Inflammatory macrophage treated with lipopolysaccharide for 1 hour (primary cell): ENCODE measurements at regions not wholly inside any gene's neighbourhood (a gene's known extent, or its start where the extent isn't known, plus 50 kb on each side); places are given as distances from the start of the nearest gene placed in this dataset.
A peak's percentile ranks its signal among the peaks of the same experiment; 100 is the strongest.
"Not testable (repeated sequence)": the region's sequence is repeated elsewhere in the genome, so short reads cannot be mapped to it uniquely, and the experiment has no call there.

Experiments
- DNase-seq, 2 donors: peaks; one replicate each; pipeline ENCODE4 v3.0.0-alpha.2; 2020 to 2022

DNA sequence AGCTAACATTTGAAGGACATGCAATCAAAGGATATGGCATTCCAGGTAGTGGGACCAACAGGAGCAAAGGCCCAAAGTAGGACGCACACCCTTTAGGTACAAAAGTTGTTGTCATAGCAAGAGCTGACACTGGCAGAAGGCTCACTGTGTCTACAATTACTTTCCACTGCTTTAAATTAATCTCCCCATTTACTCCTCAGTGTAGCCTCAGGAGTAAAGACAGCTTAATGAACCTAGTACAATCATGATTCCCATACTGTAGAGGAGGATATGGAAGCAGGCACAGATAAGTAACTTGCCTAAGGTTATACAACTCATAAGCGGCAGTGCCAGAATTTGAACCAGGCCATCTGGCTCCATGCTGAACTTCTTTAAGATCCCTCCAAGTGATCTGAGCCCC is 212.9 kb upstream of the SFSWAP start:
- no peak for DNase-seq

- DNase-seq = peak; percentile 40 to 63
Measured at GRCh38 chr12:131499160-131499863, 211.6 kb upstream of the SFSWAP start.

- no peak for DNase-seq
Measured at GRCh38 chr12:131499864-131500190, 211.1 kb upstream of the SFSWAP start.

DNA sequence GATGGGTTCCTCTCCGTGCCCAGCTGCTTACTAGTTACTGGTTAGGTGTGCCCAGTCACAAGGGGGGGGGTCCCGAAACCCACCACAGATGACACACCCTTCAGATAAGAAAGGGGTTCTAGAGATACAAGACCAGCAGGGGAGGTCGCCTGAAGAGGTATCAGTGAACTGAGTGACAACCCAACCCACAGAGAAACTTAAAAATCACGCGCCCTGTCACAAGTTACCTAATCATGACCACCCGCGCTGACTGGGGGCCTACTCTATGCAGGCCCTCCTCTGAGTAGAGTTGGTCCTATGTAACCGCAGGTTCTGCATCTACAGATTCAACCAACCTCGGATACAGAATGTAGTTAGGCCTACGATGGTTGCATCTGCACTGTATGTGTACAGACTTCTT is 210.3 kb upstream of the SFSWAP start:
- DNase-seq = no peak

GRCh38 chr12:131505561-131505960 is 205.3 kb upstream of the SFSWAP start:
- DNase-seq = no peak

DNA sequence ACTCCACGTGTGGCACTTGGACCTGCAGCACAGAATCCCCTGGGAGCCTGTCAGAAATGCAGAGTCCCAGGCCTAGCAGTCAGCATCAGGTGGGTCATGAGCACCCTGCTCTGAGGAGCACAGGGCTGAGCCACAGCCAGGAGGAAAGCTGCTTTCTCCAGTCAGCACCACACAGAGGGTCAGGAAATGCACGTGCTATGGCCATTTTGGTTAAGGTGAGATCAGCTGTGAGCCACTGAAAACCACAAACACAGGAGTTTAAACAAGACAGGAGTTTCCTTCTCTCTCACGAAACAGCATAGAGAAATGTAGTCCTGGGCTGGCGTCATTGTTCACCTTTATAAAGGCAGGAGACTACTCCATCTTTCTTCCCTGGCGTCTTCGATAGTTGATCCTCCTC is 204.5 kb upstream of the SFSWAP start:
- no peak for DNase-seq

- no peak for DNase-seq
Measured at GRCh38 chr12:131507094-131507493, 203.8 kb upstream of the SFSWAP start.

GRCh38 chr12:131507881-131508280 is 203.0 kb upstream of the SFSWAP start:
- DNase-seq = no peak

GRCh38 chr12:131509701-131510100 is 201.2 kb upstream of the SFSWAP start:
- peak; percentile 54 to 74 for DNase-seq

DNA sequence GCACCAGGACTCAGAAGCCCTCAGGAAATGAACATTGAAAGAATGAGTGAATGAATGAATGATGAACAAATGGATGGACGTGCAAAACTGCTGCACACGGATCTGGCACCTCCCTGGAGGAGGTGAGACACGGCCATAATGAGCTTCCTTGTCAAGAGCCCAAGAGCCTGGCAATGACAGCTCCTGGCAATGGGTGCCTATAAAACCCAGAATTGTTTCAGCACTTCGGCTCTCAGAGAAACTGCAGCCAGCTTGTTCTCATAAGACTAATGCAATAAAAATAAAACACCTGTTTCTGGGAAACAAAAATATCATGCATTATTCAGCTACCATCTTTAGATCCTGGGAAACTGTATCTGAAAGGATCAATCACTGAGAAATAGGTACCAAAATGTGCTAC is 200.5 kb upstream of the SFSWAP start:
- no peak for DNase-seq

- DNase-seq = peak; percentile 84 to 96
Measured at GRCh38 chr12:131511391-131511802, 199.5 kb upstream of the SFSWAP start.

DNA sequence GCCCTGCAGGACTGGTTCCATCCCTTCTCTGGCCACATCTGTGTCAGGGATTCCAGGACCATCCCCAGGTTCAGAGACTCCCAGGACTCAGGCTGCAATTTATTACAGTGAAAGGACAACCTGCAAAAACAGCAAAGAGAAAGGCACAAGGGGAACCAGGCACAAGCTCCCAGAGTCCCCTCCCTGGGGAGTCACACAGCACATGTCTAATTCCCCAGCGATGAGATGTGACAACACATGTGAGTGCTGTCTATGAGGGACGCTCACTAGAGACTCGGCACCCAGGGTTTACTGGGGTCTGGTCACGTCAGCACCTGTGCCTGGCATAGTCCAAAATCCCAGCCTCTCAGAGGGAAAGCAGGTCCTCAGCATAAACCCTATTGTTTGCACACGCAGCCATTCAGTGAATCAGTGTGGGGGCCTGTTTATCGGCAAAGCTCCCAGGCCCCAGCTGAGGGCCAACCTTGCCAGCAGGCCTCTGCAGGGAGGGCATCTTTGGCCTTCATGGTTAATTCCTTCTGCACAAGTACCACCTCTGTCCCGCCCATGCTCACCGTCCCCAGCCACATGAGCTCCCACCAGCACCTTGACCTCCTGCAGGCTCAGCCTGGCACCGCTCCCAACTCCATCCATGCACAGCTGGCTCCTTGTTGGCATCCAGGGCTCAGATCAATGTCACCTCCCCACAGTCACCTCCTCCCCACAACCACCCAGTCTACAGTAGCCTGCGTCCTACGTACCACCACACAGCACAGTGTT is 198.9 kb upstream of the SFSWAP start:
- peak in 1 of 2 donors; percentile 18 for DNase-seq

DNA sequence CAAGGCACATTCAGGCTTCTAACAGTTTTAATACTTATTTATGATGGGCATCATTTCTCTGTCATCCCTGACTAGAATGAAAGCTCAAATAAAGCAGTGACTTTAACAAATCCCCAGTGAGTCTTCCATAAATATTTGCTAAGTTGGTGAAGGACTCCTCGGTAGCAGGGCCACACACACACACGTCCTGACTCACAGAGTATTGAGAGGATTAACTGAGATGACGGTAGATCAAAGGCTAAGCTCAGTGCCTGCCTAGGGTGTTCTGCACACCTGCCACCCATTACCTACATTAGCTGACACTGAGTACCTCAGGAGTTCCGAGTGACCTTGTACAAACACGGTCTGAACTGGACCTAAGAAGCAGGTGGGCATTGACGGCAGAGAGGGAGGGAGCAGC is 197.3 kb upstream of the SFSWAP start:
- no peak for DNase-seq

- DNase-seq = not testable (repeated sequence)
Measured at GRCh38 chr12:131520553-131520952, 190.3 kb upstream of the SFSWAP start.

DNA sequence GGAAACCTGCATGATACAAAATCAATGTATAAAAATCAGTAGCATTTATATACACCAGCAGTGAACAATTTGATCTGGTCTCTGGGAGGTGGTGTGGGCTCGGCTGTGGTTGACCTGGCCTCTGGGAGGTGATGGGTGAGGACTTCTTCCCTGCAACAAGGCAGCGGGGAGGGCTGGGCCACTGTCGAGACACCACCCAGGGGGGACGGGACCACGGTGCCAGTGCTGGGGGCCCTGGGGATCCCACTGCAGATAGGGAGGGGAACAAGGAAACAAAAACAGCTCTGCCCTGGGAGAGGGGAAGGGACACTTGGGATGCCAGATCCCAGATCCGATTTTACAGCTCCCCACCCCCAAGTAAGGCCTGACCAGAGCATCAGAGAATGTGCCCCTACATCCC is 189.6 kb upstream of the SFSWAP start:
- DNase-seq = no peak

DNA sequence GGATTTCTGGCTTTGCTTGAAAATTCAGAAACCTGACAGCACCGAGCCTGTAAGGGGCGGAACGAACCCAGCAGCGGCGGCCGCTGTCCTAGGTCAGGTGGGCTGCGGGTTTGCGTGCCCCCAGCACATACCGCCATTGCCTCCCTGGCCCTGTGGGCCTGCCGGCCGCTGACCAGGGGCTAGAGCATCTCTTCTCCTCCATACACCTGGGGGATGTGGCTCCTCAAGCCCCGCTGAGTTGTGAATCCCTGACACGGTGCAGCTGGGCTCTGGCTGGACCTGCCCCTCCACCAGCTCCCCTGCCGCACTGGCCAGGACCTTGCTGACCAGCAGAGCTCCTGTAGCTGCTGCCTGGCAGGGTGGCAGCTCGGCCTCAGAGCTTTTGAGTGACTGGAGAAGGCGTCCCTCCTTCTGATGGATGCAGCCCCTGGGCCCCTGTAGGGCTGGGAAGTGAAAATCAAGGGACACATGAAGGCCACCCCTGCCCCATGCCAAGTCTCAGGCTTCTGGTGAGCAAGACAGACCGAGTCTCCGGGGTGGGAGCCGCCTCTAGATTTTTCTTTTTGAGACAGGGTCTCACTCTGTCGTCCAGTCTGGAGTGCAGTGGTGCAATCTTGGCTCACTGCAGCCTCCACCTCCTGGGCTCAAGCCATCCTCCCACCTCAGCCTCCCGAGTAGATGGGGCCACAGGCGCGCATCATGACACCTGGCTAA is 184.9 kb upstream of the SFSWAP start:
- DNase-seq = no peak

- no peak for DNase-seq
Measured at GRCh38 chr12:131527092-131527491, 183.8 kb upstream of the SFSWAP start.

DNA sequence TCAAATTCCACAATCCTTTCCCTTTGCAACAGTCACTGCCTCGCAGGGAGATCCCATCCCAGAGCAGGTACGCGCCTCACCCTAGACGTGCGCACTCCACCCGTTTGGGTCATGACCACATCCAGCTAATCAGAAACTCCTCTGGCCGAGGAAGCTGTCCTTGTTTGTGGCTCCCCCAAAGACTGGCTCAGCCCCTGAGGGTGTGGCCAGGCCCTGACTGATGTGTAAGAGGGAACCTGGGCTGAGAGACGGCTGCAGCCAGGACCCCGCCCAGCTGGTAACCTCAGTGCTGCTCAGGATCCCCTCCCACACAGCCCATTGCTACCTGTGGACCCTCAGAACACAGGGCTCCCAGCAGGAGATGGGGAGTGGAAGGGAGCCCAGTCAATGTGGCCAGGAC is 183.2 kb upstream of the SFSWAP start:
- no peak for DNase-seq

- DNase-seq = no peak
Measured at GRCh38 chr12:131528144-131528543, 182.7 kb upstream of the SFSWAP start.

DNA sequence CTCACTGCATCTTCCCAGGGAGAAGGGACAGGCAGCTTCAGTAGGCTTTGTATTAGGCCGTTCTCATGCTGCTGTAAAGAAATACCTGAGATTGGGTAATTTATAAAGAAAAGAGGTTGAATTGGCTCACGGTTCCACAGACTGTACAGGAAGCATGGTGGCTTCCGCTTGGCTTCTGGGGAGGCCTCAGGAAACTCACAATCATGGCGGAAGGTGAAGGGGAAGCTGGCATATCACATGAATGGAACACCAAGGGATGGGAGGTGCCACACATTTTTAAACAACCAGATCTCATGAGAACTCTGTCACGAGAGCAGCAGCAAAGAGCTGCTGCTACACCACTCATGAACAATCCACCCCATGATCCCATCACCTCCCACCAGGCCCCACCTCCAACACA is 182.2 kb upstream of the SFSWAP start:
- no peak for DNase-seq

DNA sequence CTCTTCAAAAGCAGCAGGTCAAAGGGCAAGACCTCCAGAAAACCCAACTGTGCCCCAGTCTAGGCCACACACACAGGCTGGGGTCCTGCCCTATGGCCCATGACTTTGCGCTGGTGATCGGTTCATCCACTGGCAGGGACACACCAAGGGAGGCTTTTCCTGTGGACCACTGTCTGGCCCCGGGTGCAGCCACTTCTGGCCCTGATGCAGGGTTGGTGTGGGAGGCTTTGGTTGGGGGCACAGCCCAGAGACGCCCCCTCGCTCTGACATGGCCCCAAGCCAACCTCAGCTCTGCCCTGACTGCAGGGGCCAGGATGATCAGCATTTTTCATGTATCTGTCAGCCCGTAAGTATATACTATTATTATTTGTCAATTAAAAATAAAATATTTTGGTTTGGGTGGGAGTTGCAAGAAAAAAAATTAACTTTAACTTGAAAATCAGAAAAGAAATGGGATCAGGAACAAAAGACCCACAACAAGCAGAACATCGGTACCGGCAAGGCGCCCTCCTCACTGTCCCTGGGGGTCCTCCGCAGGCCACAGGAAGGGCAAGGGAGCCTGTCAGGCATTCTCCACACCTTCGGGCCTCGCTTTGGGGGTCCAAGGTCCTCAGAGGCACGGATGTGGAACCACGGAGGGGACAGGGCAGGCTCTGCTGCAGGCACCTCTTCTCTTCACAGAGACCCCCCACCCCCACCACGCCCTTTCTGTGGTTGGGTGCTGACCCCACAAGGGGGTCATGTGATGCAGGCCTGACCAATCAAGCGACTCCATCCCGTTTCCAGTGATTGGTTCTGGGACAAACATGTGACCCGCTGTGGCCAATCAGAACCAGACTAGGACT is 181.5 kb upstream of the SFSWAP start:
- DNase-seq = no peak

DNA sequence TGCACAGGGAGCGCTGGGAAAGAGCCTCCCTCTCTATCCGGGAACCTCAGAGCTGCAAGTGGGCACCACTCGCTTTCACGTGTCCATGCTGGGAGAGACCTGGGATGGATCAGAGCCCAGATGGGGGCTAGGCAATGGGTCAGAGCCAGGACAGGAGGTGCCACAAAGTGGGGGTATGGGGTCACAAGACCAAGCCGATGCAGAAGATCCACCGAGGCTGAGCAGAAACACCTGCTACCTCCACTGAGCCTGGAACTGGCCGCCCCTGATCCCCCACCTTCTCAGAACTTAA is 180.9 kb upstream of the SFSWAP start:
- no peak for DNase-seq

GRCh38 chr12:131530422-131530821 is 180.5 kb upstream of the SFSWAP start:
- no peak for DNase-seq
